ENCODE measurements at regions not wholly inside any gene's neighbourhood (a gene's known extent, or its start where the extent isn't known, plus 50 kb on each side); places are given as distances from the start of the nearest gene placed in this dataset.

- intact Hi-C loops (cut with DNase I), result no loop called here
- no peaks in the 10 kb centered on the region for H3K27me3 ChIP-seq
Measured at GRCh38 chr11:27280140-27280539, 82.9 kb downstream of the CCDC34 start.

GRCh38 chr11:27279460-27279859, 83.6 kb downstream of the CCDC34 start:
- intact Hi-C loops (cut with DNase I), result no loop called here
- TF ChIP-seq POLR2A (IDR thresholded peaks at IDR 0.05), result no peak
- TF ChIP-seq CTCF (IDR thresholded peaks at IDR 0.05), result no peak
- TF ChIP-seq POLR2AphosphoS5 (IDR thresholded peaks at IDR 0.05; ENCODE audit: insufficient read depth in 1 of 2, low read depth in 1 of 2), result no peak
- H3K36me3 ChIP-seq, result no peaks in the 10 kb centered on the region
- no peak overlapping the region for H3K4me3 ChIP-seq
- H3K9me3 ChIP-seq, result no peaks in the 10 kb centered on the region
- no peak for DNase-seq (ENCODE audit: extremely low spot score in 2 of 2)
- H3K4me1 ChIP-seq, result no peaks in the 10 kb centered on the region
- H3K27ac ChIP-seq, result no peak overlapping the region
- no peaks in the 10 kb centered on the region for H3K27me3 ChIP-seq

More at GRCh38 chr11:27280140-27280539, 82.9 kb downstream of the CCDC34 start:
- DNase-seq (ENCODE audit: extremely low spot score in 2 of 2), result no peak
- H3K27ac ChIP-seq, result no peak overlapping the region
- no peaks in the 10 kb centered on the region for H3K9me3 ChIP-seq
- TF ChIP-seq POLR2AphosphoS5 (IDR thresholded peaks at IDR 0.05; ENCODE audit: insufficient read depth in 1 of 2, low read depth in 1 of 2) (no peak), CTCF (IDR thresholded peaks at IDR 0.05) (no peak), POLR2A (IDR thresholded peaks at IDR 0.05) (no peak)
- H3K4me1 ChIP-seq, result no peaks in the 10 kb centered on the region
- no peaks in the 10 kb centered on the region for H3K36me3 ChIP-seq
- no peak overlapping the region for H3K4me3 ChIP-seq

- no peak for TF ChIP-seq POLR2A (IDR thresholded peaks at IDR 0.05)
- no peak for TF ChIP-seq CTCF (IDR thresholded peaks at IDR 0.05)
- TF ChIP-seq POLR2AphosphoS5 (IDR thresholded peaks at IDR 0.05; ENCODE audit: insufficient read depth in 1 of 2, low read depth in 1 of 2), result no peak
- H3K9me3 ChIP-seq, result no peaks in the 10 kb centered on the region
- no peak overlapping the region for H3K4me3 ChIP-seq
- no peak overlapping the region for H3K27ac ChIP-seq
- H3K36me3 ChIP-seq, result no peaks in the 10 kb centered on the region
- no peak for DNase-seq (ENCODE audit: extremely low spot score in 2 of 2)
- no peaks in the 10 kb centered on the region for H3K4me1 ChIP-seq
- H3K27me3 ChIP-seq, result no peaks in the 10 kb centered on the region
- intact Hi-C loops (cut with DNase I), result no loop called here
Measured at GRCh38 chr11:27277843-27278242, 85.2 kb downstream of the CCDC34 start.

- H3K9me3 ChIP-seq, result no peaks in the 10 kb centered on the region
- TF ChIP-seq POLR2AphosphoS5 (IDR thresholded peaks at IDR 0.05; ENCODE audit: insufficient read depth in 1 of 2, low read depth in 1 of 2) (no peak), POLR2A (IDR thresholded peaks at IDR 0.05) (no peak), CTCF (IDR thresholded peaks at IDR 0.05) (no peak)
- H3K27ac ChIP-seq, result no peak overlapping the region
- intact Hi-C loops (cut with DNase I), result no loop called here
- no peaks in the 10 kb centered on the region for H3K36me3 ChIP-seq
- no peaks in the 10 kb centered on the region for H3K4me1 ChIP-seq
- no peaks in the 10 kb centered on the region for H3K27me3 ChIP-seq
- DNase-seq (ENCODE audit: extremely low spot score in 2 of 2), result no peak
- H3K4me3 ChIP-seq, result no peak overlapping the region
Measured at GRCh38 chr11:27276141-27276540, 86.9 kb downstream of the CCDC34 start.

DNA sequence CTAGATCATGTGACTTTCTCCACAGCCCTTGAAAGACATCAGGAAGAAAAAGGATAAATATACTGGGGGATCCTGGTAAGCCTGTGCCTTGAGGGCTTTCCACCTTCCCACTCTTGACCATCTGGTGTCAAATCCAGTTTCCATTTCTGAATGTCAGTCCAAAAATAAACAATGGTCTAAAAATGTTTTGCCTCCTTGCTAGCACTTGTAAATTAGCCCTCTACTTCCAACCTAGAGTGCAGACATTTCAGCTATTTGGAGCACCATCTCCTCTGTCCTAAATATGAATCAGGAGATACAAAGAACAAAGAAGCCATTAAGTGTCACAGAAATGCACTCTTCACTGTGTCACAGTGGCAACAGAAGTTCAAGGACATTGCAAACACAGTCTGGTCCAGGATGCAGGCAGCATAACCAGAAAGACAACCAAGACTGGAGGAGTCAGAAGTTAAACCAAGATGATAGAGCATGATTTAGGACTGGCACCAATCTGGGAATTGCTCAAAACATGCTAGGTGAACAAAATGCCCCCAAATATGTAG, 88.1 kb downstream of the CCDC34 start:
- Histone ChIP-seq H3K4me1 (no peaks in the 10 kb centered on the region), H3K9me3 (no peaks in the 10 kb centered on the region), H3K36me3 (no peaks in the 10 kb centered on the region), H3K27ac (no peak overlapping the region), H3K4me3 (no peak overlapping the region), H3K27me3 (no peaks in the 10 kb centered on the region)
- TF ChIP-seq POLR2A (IDR thresholded peaks at IDR 0.05) (no peak), POLR2AphosphoS5 (IDR thresholded peaks at IDR 0.05; ENCODE audit: insufficient read depth in 1 of 2, low read depth in 1 of 2) (no peak), CTCF (IDR thresholded peaks at IDR 0.05) (no peak)
- DNase-seq (ENCODE audit: extremely low spot score in 2 of 2), result no peak
- intact Hi-C loops (cut with DNase I), result no loop called here
